CD4-positive, alpha-beta T cell treated with Interleukin-17A for 1 hour (primary cell): ENCODE measurements at regions not wholly inside any gene's neighbourhood (a gene's known extent, or its start where the extent isn't known, plus 50 kb on each side); places are given as distances from the start of the nearest gene placed in this dataset.
"Not testable (repeated sequence)": the region's sequence is repeated elsewhere in the genome, so short reads cannot be mapped to it uniquely, and the experiment has no call there.

Experiments used
- DNase-seq: peaks from one replicate; pipeline ENCODE4 v3.0.0-alpha.2; 2020

- no peak for DNase-seq
These were observed 1386.5 kb upstream of the CDH8 start for GRCh38 chr16:63422715-63423114.

GRCh38 chr16:63416712-63417111, 1380.5 kb upstream of the CDH8 start:
- no peak for DNase-seq

DNA sequence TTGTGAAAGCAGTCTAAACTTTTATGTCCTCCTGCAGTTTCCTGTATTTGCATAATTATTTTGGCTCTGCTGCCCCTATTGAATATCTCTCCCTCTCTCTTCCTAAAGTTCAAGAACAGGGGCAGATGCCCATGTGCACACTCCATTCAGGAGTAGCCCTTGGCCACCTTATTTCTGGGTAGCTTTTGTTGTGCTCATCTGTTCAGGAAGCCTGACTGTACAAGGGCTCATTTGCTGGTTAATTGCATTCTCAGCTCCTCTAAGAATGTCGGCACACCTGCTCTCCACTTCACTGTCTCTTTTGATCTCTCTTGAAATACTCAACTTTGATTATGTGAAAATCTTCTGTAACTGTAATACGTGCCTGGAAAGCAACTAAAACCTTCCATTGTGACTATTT, 1378.8 kb upstream of the CDH8 start:
- no peak for DNase-seq

DNA sequence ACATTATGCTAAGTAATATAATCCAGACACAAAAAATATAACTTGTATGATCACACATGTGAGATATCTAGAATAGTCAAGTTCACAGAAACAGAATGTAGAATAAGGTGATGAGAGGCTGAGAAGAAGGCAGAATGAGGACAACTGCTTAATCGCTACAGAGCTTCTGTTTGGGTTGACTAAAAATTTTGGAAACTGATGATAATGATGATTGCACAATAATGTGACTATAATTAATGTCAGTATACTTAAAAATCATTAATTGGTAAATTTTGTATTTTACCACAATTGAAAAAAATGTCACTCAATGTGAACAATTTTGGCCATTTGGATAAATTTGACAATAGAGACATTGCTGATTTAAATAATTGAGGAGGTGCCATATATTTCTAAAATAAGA, 1374.4 kb upstream of the CDH8 start:
- DNase-seq: no peak

DNA sequence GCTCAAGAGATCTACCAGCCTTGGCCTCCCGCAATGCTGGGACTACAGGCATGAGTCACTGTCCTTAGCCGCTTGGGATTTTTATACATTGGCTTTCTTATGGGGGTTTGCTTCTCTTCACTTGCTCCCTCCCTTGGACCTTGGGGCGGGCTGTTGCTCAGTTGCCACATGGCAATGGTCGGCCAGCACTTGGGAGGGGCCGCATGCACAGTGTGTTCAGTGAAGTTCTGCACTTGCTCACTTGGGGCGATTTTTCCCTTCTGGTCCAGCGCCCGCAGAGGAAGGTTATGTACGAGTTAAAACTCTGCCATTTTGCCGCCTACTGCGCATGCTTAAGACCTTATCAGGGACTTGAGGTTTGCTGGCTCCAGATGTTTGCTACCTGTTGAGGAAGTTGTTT, 1367.6 kb upstream of the CDH8 start:
- DNase-seq: no peak

- not testable (repeated sequence) for DNase-seq
These were observed 1352.0 kb upstream of the CDH8 start for GRCh38 chr16:63388277-63388676.

- DNase-seq: no peak
These were observed 1349.6 kb upstream of the CDH8 start for GRCh38 chr16:63385714-63386432.

GRCh38 chr16:63373744-63374143, 1337.5 kb upstream of the CDH8 start:
- DNase-seq: no peak

DNA sequence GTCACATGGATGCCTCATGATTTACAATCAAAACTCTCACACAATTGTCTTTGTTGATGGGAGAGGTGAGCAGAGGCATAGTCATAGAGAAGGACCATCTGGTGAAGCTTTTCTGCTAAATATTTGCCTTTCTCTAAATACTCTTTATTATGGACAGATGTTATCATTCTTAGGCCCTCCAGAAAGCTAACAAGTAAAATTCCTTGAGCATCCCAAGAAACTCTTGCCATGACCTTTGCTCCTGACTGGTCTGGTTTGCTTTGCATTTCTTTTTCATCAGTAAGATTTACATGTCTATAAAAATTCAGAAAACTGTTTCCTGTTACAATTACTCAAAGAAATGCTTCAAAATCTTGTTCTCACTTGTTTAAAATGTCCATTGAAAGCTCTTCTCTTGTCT, 1336.6 kb upstream of the CDH8 start:
- DNase-seq: no peak

- no peak for DNase-seq
These were observed 1336.0 kb upstream of the CDH8 start for GRCh38 chr16:63372283-63372682.

DNA sequence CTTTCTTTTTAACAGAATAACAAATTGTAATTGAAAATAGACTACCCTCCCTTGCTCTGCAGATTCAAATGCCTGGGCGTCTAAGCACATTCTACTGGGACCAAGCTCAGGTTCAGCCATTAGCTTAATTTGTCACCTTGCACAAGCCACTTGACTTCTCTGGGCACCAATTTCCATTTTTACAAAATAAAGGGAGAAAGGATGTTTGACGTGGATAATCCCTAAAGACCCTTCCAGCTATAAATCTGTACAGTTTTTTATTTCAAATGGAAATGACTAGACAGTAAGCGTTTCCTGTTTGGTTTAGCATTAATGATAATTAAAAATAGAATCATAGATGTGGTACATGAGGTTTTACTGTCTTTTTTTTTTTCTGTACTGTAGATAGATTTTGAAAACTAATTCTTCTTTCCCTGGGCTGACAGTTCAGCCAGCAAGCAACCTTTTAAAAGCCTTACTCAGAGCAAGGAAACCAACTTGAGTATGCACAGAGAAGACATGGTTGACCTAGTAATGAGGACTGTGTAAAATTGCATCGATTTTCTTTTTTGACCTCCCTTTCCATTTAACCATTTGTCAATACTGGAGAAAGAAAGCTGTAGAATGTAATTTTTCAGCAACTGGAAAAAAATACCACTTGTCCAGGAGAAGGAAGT, 1329.5 kb upstream of the CDH8 start:
- no peak for DNase-seq

DNA sequence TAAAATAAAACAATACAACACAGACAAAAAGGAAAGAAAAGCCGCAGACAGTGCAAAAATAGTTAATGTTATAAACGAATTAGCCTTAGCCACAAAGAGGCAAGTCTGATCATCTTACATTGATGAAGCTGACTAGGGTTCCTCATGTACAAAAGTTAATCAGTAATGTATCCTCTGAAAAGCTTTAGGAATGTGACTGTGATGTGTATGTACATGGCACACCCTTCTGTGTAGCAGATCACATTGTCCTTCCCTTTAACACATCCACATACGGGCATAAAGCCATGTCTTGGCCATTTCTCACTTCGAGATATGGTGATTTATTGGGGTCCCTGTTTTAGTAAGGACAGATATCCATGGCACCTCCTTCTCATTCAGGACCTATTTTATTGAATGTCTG, 1327.5 kb upstream of the CDH8 start:
- no peak for DNase-seq

- DNase-seq: no peak
These were observed 1324.9 kb upstream of the CDH8 start for GRCh38 chr16:63361032-63361624.

GRCh38 chr16:63349961-63350360, 1313.7 kb upstream of the CDH8 start:
- no peak for DNase-seq

DNA sequence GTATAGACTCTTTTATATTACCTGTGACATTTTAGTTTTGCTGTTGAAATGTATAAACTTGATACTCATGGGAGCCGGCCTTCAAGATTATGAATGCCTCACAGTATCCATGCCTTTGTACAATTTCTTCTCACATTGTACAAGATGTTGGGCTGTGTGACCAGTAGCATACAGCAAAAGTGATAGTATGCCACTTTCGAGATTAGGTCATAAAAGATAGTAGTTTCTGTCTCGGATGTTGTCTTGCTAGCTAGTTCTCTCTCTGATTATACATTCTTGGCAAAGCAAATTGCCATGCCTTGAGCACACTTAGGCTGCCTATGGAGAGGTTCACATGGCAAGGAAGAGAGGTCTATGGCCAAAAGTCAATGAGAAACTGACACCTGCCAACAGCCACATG, 1309.8 kb upstream of the CDH8 start:
- DNase-seq: no peak

DNA sequence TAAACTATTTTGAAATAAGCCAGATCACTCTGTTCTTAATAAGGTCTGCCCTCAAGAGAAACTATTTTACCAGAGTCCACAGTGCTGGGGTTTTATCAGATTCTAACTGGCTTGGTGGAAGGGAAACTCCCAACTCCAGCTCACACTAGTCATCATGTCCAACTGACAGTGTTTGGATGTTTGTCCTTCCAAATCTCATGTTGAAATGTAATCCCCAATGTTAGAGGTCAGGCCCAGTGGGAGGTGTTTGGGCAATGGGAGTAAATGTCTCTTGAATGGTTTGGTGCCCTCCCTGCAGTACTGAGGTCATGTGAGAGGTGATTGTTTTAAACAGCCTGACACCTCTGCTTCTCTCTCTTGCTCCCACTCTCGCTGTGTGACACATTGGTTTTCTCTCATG, 1301.0 kb upstream of the CDH8 start:
- DNase-seq: no peak

DNA sequence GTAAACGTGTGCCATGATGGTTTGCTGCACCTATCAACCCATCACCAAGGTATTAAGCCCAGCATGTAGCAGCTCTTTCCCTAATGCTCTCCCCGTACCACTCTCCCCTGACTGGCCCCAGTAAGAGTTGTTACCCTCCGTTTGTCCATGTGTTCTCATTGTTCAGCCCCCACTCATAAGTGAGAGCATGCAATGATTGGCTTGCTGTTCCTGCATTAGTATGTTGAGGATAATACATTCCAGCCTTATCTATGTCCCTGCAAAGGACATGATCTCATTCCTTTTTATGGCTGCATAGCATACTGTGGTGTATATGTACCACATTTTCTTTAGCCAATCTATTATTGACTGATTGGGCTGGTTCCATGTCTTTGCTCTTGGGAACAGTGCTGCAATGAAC, 1294.9 kb upstream of the CDH8 start:
- DNase-seq: no peak

DNA sequence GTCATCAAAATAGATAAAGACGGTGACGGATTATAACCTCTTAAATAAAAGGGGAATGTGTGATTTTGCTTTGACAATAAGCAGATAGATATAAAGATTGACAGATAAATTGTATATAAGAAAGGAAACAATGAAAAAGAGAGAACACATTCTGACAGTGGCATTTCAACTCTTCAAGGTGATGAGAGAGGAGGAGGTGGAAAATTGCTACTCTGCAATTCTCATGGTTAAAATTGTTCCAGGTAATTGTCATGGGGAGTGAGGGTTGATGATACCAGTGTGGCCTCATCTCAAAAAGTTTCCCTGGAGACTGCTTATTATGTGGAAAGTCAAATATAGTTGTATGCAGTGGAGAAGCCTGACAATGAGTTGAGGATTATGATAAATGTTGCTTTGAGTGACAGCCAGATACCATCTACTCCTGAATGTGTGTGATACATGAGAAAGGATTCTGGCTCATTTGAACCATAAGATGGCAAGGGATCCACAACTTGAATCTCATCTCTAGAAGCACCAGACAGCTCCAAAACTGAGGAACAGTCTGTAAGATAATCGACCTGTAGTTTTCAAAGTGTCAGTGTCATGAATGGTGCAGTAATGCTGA, 1290.6 kb upstream of the CDH8 start:
- DNase-seq: no peak

- DNase-seq: no peak
These were observed 1287.8 kb upstream of the CDH8 start for GRCh38 chr16:63323722-63324705.

DNA sequence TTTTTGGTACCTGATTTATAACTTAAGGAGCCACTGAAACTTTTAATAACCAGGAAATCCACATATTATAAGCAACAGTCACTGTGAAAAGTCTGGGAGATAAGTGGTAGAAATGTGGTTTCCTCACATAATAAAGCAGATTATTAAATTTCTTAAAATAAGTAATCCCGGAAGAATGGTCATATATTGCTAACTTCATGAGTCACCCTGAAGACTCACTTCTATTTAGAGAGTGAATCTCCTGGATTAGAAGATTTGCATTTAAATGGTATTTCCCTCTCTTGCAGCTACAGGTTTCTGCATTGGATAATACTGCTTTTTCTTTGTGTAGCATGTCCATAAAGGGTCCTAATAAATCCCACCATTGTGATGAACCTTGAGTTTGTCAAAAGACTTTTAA, 1286.8 kb upstream of the CDH8 start:
- no peak for DNase-seq

DNA sequence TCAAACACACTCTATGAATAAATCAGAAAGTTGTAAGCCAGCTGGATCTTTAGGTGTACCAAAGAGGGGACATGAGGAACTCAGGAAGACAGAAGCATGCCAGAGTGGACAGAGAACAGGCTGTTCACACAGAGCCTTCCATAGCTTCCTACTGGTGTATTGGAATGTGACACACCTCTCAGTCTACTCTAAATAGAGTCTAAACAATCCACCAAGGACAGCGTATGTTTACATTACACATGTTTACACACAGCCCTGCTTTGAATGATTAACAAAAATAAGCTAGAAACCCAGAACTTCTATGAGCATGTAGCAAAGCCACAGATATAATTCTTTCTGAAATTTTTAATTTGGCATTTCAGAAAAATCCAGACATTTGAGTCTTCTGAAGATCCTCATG, 1279.0 kb upstream of the CDH8 start:
- no peak for DNase-seq

DNA sequence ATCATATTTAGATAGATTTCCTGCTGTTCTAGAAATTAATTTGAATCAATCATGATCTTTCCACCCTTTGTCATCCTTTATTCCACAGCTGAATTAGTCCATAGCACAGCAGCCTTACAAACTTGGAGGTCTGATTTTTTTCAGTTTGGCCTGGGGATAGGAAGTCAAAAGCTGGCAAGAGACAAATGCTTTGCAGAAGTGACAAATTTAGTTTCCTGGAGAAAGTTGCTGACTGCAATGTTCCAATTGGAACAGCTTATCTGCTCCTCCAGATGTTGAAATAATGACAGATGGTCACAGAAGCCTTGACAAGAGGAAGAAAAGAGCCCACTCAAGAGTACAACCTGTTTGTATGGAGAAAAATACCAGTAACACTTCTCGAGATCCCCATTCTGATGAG, 1276.1 kb upstream of the CDH8 start:
- no peak for DNase-seq

DNA sequence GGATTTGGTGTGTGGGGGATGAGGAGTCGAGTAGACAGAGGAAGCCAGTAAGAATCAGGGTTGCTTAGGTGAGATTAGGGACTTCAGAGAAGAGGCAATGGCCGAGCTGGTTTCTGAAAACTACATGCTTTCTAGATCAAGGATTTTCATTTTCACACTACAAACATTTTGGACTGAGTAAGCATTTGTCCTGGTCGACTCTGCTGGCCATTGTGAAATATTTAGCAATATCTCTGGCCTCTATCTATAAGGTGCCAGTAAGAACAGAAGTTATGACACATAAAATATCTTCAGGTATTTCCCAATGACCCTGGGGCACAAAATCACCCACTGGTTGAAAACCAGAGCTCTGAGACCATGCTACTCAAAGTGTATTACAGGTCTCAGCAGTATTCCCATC, 1275.1 kb upstream of the CDH8 start:
- no peak for DNase-seq
